ENCODE measurements at regions not wholly inside any gene's neighbourhood (a gene's known extent, or its start where the extent isn't known, plus 50 kb on each side); places are given as distances from the start of the nearest gene placed in this dataset.

GRCh38 chr16:65781855-65782254 is 584.6 kb upstream of the CDH5 start:
- TF ChIP-seq CTCF (IDR thresholded peaks at IDR 0.05; ENCODE audit: low read depth, low read length, poor library complexity, severe bottlenecking): no peak
- no peak for TF ChIP-seq EZH2phosphoT487 (IDR thresholded peaks at IDR 0.05; ENCODE audit: borderline replicate concordance, low read length)

Measured in DOHH2 (cell line).